Neural cell (in vitro differentiated cells): ENCODE measurements at regions not wholly inside any gene's neighbourhood (a gene's known extent, or its start where the extent isn't known, plus 50 kb on each side); places are given as distances from the start of the nearest gene placed in this dataset.

Experiments used
- H2AFZ ChIP-seq: fragments of 200-600, 300-800 bp; sonication (generic), shearing (Covaris generic); 2 replicates; pipeline ENCODE4 v1.6.0; 2014; ENCODE audit warnings: low read depth, mild to moderate bottlenecking, antibody characterized with exemption, low read length, moderate library complexity
- H3F3A ChIP-seq: fragments of 200-600 bp; shearing (Covaris generic); 2 replicates; pipeline ENCODE4 v1.6.1; 2016; ENCODE audit warnings: mild to moderate bottlenecking, moderate library complexity, mixed read lengths, antibody characterized with exemption, low read length; ENCODE audit not compliant: insufficient read depth, poor library complexity, severe bottlenecking
- H3K27ac ChIP-seq: fragments of 200-600, 300-800 bp; sonication (generic), shearing (Covaris generic); 2 replicates; pipeline ENCODE4 v1.5.1; 2014; ENCODE audit warnings: mild to moderate bottlenecking, low read length, moderate library complexity
- H3K27me3 ChIP-seq: fragments of 300-800, 200-600 bp; sonication (generic), shearing (Covaris generic); 2 replicates; pipeline ENCODE4 v1.6.0; 2014; ENCODE audit warnings: mild to moderate bottlenecking, low read depth, low read length, moderate library complexity; ENCODE audit not compliant: insufficient read depth
- H3K36me3 ChIP-seq: fragments of 300-800, 200-600 bp; sonication (generic), shearing (Covaris generic); 2 replicates; pipeline ENCODE4 v1.5.1; 2014; ENCODE audit warnings: mild to moderate bottlenecking, antibody characterized with exemption, low read length, moderate library complexity; ENCODE audit not compliant: insufficient read depth
- H3K4me2 ChIP-seq: fragments of 300-800, 200-600 bp; sonication (generic), shearing (Covaris generic); 2 replicates; pipeline ENCODE4 v1.6.0; 2014; ENCODE audit warnings: mild to moderate bottlenecking, low read length
- H3K4me3 ChIP-seq: fragments of 300-800, 200-600 bp; sonication (generic), shearing (Covaris generic); 2 replicates; pipeline ENCODE4 v1.5.1; 2014; ENCODE audit warnings: mild to moderate bottlenecking, low read length, moderate library complexity
- H3K79me2 ChIP-seq: fragments of 200-600 bp; shearing (Covaris generic); replicated peaks from 2 replicates; pipeline ENCODE4 v1.6.0; 2014; ENCODE audit warnings: mild to moderate bottlenecking, low read length, moderate library complexity; ENCODE audit not compliant: insufficient read depth
- H3K9ac ChIP-seq: fragments of 300-800, 200-600 bp; sonication (generic), shearing (Covaris generic); 2 replicates; pipeline ENCODE4 v1.6.1; 2016; ENCODE audit warnings: mild to moderate bottlenecking, low read length, mixed read lengths
- H3K9me2 ChIP-seq: fragments of 200-600 bp; shearing (Covaris generic); 2 replicates; pipeline ENCODE4 v1.6.1; 2016; ENCODE audit warnings: mild to moderate bottlenecking, low read length, mixed read lengths; ENCODE audit not compliant: insufficient read depth
- H3K9me3 ChIP-seq: fragments of 200-600, 300-800 bp; sonication (generic), shearing (Covaris generic); 2 replicates; pipeline ENCODE4 v1.6.1; 2016; ENCODE audit warnings: mild to moderate bottlenecking, mixed run types, low read length, moderate library complexity, mixed read lengths
- H4K20me1 ChIP-seq: fragments of 200-600 bp; shearing (Covaris generic); 2 replicates; pipeline ENCODE4 v1.6.1; 2016; ENCODE audit warnings: mild to moderate bottlenecking, mixed run types; ENCODE audit not compliant: insufficient read depth
- EP300 ChIP-seq: fragments of 450-650 bp; conservative IDR thresholded peaks from 2 replicates; pipeline ENCODE4 v1.6.1; 2014; ENCODE audit warnings: antibody characterized with exemption, mild to moderate bottlenecking, moderate library complexity; ENCODE audit not compliant: poor library complexity, severe bottlenecking
- EZH2 ChIP-seq: fragments of 200-600, 300-800 bp; shearing (Covaris generic), sonication (generic); IDR thresholded peaks from 2 replicates; pipeline ENCODE4 v1.6.1; 2014; ENCODE audit warnings: antibody characterized with exemption, low read length, borderline replicate concordance, mild to moderate bottlenecking; ENCODE audit not compliant: insufficient read depth, poor library complexity, severe bottlenecking
- MXI1 ChIP-seq: fragments of 450-650 bp; conservative IDR thresholded peaks from 2 replicates; pipeline ENCODE4 v1.6.1; 2014; ENCODE audit warnings: antibody characterized with exemption, mild to moderate bottlenecking; ENCODE audit not compliant: poor library complexity, severe bottlenecking
- POLR2AphosphoS5 ChIP-seq: IDR thresholded peaks from 2 replicates; pipeline ENCODE4 v1.6.1; 2012
- RAD21 ChIP-seq: fragments of 450-650 bp; conservative IDR thresholded peaks from 2 replicates; pipeline ENCODE4 v1.6.1; 2014; ENCODE audit warnings: antibody characterized with exemption, mild to moderate bottlenecking, moderate library complexity
- REST ChIP-seq: IDR thresholded peaks from 2 replicates; pipeline ENCODE4 v1.6.1; 2012; ENCODE audit warnings: borderline replicate concordance
- SMC3 ChIP-seq: fragments of 450-650 bp; conservative IDR thresholded peaks from 2 replicates; pipeline ENCODE4 v1.6.1; 2014; ENCODE audit warnings: antibody characterized with exemption, mild to moderate bottlenecking, moderate library complexity; ENCODE audit not compliant: poor library complexity
- TAF1 ChIP-seq: IDR thresholded peaks from 2 replicates; pipeline ENCODE4 v1.6.1; 2012; ENCODE audit warnings: low read depth
- TF ChIP-seq, protein P1 (sequence below): fragments of 450-650 bp; IDR thresholded peaks from 2 replicates; pipeline ENCODE4 v1.5.1; 2014; ENCODE audit warnings: antibody characterized with exemption, mild to moderate bottlenecking, moderate library complexity; ENCODE audit not compliant: poor library complexity, severe bottlenecking

DNA sequence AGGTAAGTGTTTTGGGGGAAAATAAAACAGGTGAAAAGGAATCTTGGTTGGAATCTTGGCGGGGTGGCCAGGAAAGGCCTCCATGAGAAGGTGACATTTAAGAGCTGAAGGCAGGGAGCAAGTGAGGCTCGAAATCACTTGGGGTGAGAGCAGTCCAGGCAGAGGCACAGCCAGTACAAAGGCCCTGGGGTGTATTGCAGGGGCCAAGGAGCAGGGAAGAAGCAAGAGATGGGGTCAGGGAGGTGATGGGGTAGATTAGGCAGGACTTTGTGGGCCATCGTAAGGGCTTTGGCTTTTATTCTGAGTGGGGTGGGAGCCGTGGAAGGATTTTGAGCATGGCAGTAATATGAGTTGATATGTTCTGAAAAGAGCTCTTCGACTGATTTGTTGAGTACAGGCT lies 551.1 kb downstream of the MN1 start:
- Histone ChIP-seq H3K27ac (no peak overlapping the region), H3K27me3 (no peaks in the 10 kb centered on the region), H3K9me2 (no peaks in the 10 kb centered on the region), H3K9ac (no peak overlapping the region), H3K36me3 (no peaks in the 10 kb centered on the region), H2AFZ (no peak overlapping the region), H3K9me3 (peaks cover 6% of the 10 kb centered on the region), H4K20me1 (no peaks in the 10 kb centered on the region), H3K79me2 (no peaks in the 10 kb centered on the region), H3F3A (no peaks in the 10 kb centered on the region), H3K4me3 (no peak overlapping the region), H3K4me2 (no peak overlapping the region)
- TF ChIP-seq EZH2: no peak
- TF ChIP-seq RAD21: no peak
- no peak for TF ChIP-seq EP300
- no peak for TF ChIP-seq SMC3
- TF ChIP-seq, protein P1, sequence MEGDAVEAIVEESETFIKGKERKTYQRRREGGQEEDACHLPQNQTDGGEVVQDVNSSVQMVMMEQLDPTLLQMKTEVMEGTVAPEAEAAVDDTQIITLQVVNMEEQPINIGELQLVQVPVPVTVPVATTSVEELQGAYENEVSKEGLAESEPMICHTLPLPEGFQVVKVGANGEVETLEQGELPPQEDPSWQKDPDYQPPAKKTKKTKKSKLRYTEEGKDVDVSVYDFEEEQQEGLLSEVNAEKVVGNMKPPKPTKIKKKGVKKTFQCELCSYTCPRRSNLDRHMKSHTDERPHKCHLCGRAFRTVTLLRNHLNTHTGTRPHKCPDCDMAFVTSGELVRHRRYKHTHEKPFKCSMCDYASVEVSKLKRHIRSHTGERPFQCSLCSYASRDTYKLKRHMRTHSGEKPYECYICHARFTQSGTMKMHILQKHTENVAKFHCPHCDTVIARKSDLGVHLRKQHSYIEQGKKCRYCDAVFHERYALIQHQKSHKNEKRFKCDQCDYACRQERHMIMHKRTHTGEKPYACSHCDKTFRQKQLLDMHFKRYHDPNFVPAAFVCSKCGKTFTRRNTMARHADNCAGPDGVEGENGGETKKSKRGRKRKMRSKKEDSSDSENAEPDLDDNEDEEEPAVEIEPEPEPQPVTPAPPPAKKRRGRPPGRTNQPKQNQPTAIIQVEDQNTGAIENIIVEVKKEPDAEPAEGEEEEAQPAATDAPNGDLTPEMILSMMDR: no peak
- TF ChIP-seq POLR2AphosphoS5: no peak
- TF ChIP-seq TAF1: no peak
- no peak for TF ChIP-seq MXI1
- no peak for TF ChIP-seq REST

GRCh38 chr22:27250886-27251285 lies 550.7 kb downstream of the MN1 start:
- TF ChIP-seq RAD21: no peak
- no peak for TF ChIP-seq SMC3
- TF ChIP-seq, protein P1: no peak
- TF ChIP-seq TAF1: no peak
- TF ChIP-seq MXI1: no peak
- no peaks in the 10 kb centered on the region for H3F3A ChIP-seq
- no peak overlapping the region for H3K9ac ChIP-seq
- H3K27ac ChIP-seq: no peak overlapping the region
- no peaks in the 10 kb centered on the region for H3K79me2 ChIP-seq
- peaks cover 9% of the 10 kb centered on the region for H3K9me3 ChIP-seq
- no peaks in the 10 kb centered on the region for H3K9me2 ChIP-seq
- no peaks in the 10 kb centered on the region for H4K20me1 ChIP-seq
- no peak overlapping the region for H2AFZ ChIP-seq
- H3K36me3 ChIP-seq: no peaks in the 10 kb centered on the region
- H3K4me2 ChIP-seq: no peak overlapping the region
- no peaks in the 10 kb centered on the region for H3K27me3 ChIP-seq
- H3K4me3 ChIP-seq: no peak overlapping the region
